B cell (primary cell): ENCODE measurements at regions not wholly inside any gene's neighbourhood (a gene's known extent, or its start where the extent isn't known, plus 50 kb on each side); places are given as distances from the start of the nearest gene placed in this dataset.

Experiments
- ATAC-seq: fragments of 200-7000 bp; cut with Tn5 transposase; one replicate; pipeline ENCODE4 v1.10.0; 2021; ENCODE audit warnings: low read depth, mild to moderate bottlenecking, moderate number of reproducible peaks, moderate library complexity
- CTCF ChIA-PET: fragments of 350-600 bp; sonication (Branson Sonifier 250); formaldehyde crosslinking; loops from one replicate; lab custom pipeline; 2021; ENCODE audit warnings: antibody characterized with exemption, inconsistent platforms; lab: Charles Lee
- POLR2A ChIA-PET: fragments of 350-600 bp; sonication (Branson Sonifier 250); formaldehyde crosslinking; loops from one replicate; lab custom pipeline; 2021; ENCODE audit warnings: antibody characterized with exemption; lab: Charles Lee
- DNase-seq: peaks from one replicate; pipeline ENCODE4 v3.0.0; 2013
- H2AFZ ChIP-seq: 2 replicates; pipeline ENCODE4 v1.6.1; 2012; ENCODE audit warnings: mild to moderate bottlenecking, low read depth, low read length; ENCODE audit not compliant: insufficient read depth, poor library complexity, severe bottlenecking
- H3K27ac ChIP-seq, 2 donors: 1 replicate in 1 of 2; 2 replicates in 1 of 2; pipeline ENCODE4 v1.5.1; 2012 to 2013; ENCODE audit warnings: low read length in 2 of 2, mild to moderate bottlenecking in 2 of 2, moderate library complexity in 1 of 2
- H3K27me3 ChIP-seq, 4 experiments: fragments of 200-600 bp in 1 of 4; sonication (generic) in 1 of 4; replicated peaks in 1 of 4; 1 replicate in 2 of 4; 2 replicates in 2 of 4; pipeline versions ENCODE4 v1.6.1 to v1.7.0; 2013 to 2016; ENCODE audit warnings: low read length in 3 of 4, mild to moderate bottlenecking in 2 of 4, mixed read lengths in 1 of 4, moderate library complexity in 1 of 4; ENCODE audit not compliant: insufficient read depth in 4 of 4, control insufficient read depth in 3 of 4; ENCODE audit errors: control extremely low read depth in 1 of 4
- H3K36me3 ChIP-seq, 2 experiments: replicated peaks in 1 of 2; 1 replicate in 1 of 2; 2 replicates in 1 of 2; pipeline versions ENCODE4 v1.6.1 to v1.7.1; 2013; ENCODE audit warnings: low read length in 1 of 2; ENCODE audit not compliant: insufficient read depth in 2 of 2, control insufficient read depth in 1 of 2; ENCODE audit errors: control extremely low read depth in 1 of 2, extremely low read depth in 1 of 2
- H3K4me1 ChIP-seq, 2 donors: fragments of 200-600 bp in 1 of 2; sonication (generic) in 1 of 2; 1 replicate in 1 of 2; 2 replicates in 1 of 2; pipeline versions ENCODE4 v1.5.1 to v1.6.1; 2013 to 2017; ENCODE audit warnings: low read length in 2 of 2; ENCODE audit not compliant: control insufficient read depth in 2 of 2, insufficient read depth in 2 of 2
- H3K4me2 ChIP-seq: replicated peaks from 2 replicates; pipeline ENCODE3; 2012; ENCODE audit warnings: mild to moderate bottlenecking, low read depth, low read length; ENCODE audit not compliant: poor library complexity, severe bottlenecking
- H3K4me3 ChIP-seq, 5 experiments: fragments of 200-600 bp in 1 of 5; sonication (generic) in 1 of 5; 1 replicate in 3 of 5; 2 replicates in 2 of 5; pipeline versions ENCODE4 v1.5.1 to v1.7.0; 2011 to 2016; ENCODE audit warnings: low read length in 4 of 5, mild to moderate bottlenecking in 4 of 5, low read depth in 2 of 5, control low read depth in 1 of 5, moderate library complexity in 1 of 5; ENCODE audit not compliant: insufficient read depth in 1 of 5; ENCODE audit errors: control extremely low read depth in 1 of 5, extremely low read depth in 1 of 5
- H3K79me2 ChIP-seq: fragments of 200-600 bp; sonication (generic); one replicate; pipeline ENCODE4 v1.6.0; 2016; ENCODE audit warnings: low read length; ENCODE audit not compliant: control insufficient read depth, insufficient read depth
- H3K9ac ChIP-seq: fragments of 200-600 bp; sonication (generic); 2 replicates; pipeline ENCODE4 v1.6.1; 2017; ENCODE audit warnings: mild to moderate bottlenecking, low read length, moderate library complexity
- H3K9me3 ChIP-seq, 3 donors: one replicate each; pipeline versions ENCODE4 v1.6.1 to v1.7.1; 2013; ENCODE audit warnings: low read length in 2 of 3; ENCODE audit not compliant: control insufficient read depth in 2 of 3, insufficient read depth in 1 of 3; ENCODE audit errors: control extremely low read depth in 1 of 3
- H4K20me1 ChIP-seq: 2 replicates; pipeline ENCODE4 v1.6.0; 2012; ENCODE audit warnings: mild to moderate bottlenecking, low read length; ENCODE audit not compliant: insufficient read depth, control insufficient read depth, poor library complexity, severe bottlenecking
- H3K27ac Mint-ChIP-seq: one replicate; pipeline ENCODE4 v1.8.0; 2021; ENCODE audit warnings: mixed read lengths
- H3K27me3 Mint-ChIP-seq: one replicate; pipeline ENCODE4 v1.8.0; 2021; ENCODE audit warnings: mixed read lengths
- H3K4me1 Mint-ChIP-seq: one replicate; pipeline ENCODE4 v1.8.0; 2021; ENCODE audit warnings: mixed read lengths
- H3K4me3 Mint-ChIP-seq: one replicate; pipeline ENCODE4 v1.8.0; 2021; ENCODE audit warnings: mixed read lengths
- H3K9me3 Mint-ChIP-seq: one replicate; pipeline ENCODE4 v1.8.0; 2022; ENCODE audit warnings: mixed read lengths; ENCODE audit not compliant: insufficient read depth
- EZH2 ChIP-seq: IDR thresholded peaks from 2 replicates; pipeline ENCODE4 v1.6.1; 2012; ENCODE audit warnings: borderline replicate concordance, low read depth, mild to moderate bottlenecking, moderate library complexity, low read length; ENCODE audit not compliant: insufficient read depth, poor library complexity, severe bottlenecking
- WGBS: methylation state at CpG from one replicate; pipeline ENCODE4 v1.1.5; 2013; ENCODE audit warnings: missing lambda C conversion rate; ENCODE audit not compliant: insufficient coverage; 5-methylcytosine and 5-hydroxymethylcytosine counted together
- intact Hi-C: fragments of 100-400 bp; cut with micrococcal nuclease; formaldehyde crosslinking; loops from one replicate; pipeline ENCODE4 v1.10.0; 2022
- TF ChIP-seq, protein P1 (sequence below): fragments of 200-600 bp; IDR thresholded peaks from one replicate; pipeline ENCODE4 v1.8.0; 2022; ENCODE audit warnings: antibody characterized with exemption, mild to moderate bottlenecking

GRCh38 chr13:69168436-69168835 is 939.2 kb upstream of the ATXN8OS start:
- POLR2A ChIA-PET: no interaction called here
- Histone ChIP-seq H3K4me3 (no peak overlapping the region), H3K27ac (no peak overlapping the region), H3K4me2 (no peak overlapping the region), H2AFZ (no peak overlapping the region), H3K9me3 (no peaks in the 10 kb centered on the region), H3K27me3 (no peaks in the 10 kb centered on the region), H3K4me1 (no peaks in the 10 kb centered on the region), H3K79me2 (no peaks in the 10 kb centered on the region), H3K9ac (no peak overlapping the region), H3K36me3 (no peaks in the 10 kb centered on the region), H4K20me1 (no peaks in the 10 kb centered on the region)
- 78% methylated on average over 2 of the region's 9 CpGs for WGBS
- no peak overlapping the region for H3K4me3 Mint-ChIP-seq
- no peaks in the 10 kb centered on the region for H3K9me3 Mint-ChIP-seq
- intact Hi-C loops: no loop called here
- no peak overlapping the region for H3K27ac Mint-ChIP-seq
- no peak for ATAC-seq
- H3K4me1 Mint-ChIP-seq: no peaks in the 10 kb centered on the region
- TF ChIP-seq EZH2: no peak
- CTCF ChIA-PET: no interaction called here
- DNase-seq: no peak
- H3K27me3 Mint-ChIP-seq: no peaks in the 10 kb centered on the region

GRCh38 chr13:69155136-69155535 is 952.5 kb upstream of the ATXN8OS start:
- Histone ChIP-seq H4K20me1 (no peaks in the 10 kb centered on the region), H3K27ac (no peak overlapping the region), H3K4me2 (no peak overlapping the region), H3K9ac (no peak overlapping the region), H3K4me1 (no peaks in the 10 kb centered on the region), H3K27me3 (no peaks in the 10 kb centered on the region), H3K79me2 (no peaks in the 10 kb centered on the region), H2AFZ (no peak overlapping the region), H3K4me3 (no peak overlapping the region), H3K9me3 (no peaks in the 10 kb centered on the region), H3K36me3 (no peaks in the 10 kb centered on the region)
- POLR2A ChIA-PET: no interaction called here
- CTCF ChIA-PET: no interaction called here
- DNase-seq (no peak), ATAC-seq (no peak)
- no CpG with 5 or more reads among the region's 2 CpGs for WGBS
- TF ChIP-seq EZH2: no peak
- TF ChIP-seq, protein P1, sequence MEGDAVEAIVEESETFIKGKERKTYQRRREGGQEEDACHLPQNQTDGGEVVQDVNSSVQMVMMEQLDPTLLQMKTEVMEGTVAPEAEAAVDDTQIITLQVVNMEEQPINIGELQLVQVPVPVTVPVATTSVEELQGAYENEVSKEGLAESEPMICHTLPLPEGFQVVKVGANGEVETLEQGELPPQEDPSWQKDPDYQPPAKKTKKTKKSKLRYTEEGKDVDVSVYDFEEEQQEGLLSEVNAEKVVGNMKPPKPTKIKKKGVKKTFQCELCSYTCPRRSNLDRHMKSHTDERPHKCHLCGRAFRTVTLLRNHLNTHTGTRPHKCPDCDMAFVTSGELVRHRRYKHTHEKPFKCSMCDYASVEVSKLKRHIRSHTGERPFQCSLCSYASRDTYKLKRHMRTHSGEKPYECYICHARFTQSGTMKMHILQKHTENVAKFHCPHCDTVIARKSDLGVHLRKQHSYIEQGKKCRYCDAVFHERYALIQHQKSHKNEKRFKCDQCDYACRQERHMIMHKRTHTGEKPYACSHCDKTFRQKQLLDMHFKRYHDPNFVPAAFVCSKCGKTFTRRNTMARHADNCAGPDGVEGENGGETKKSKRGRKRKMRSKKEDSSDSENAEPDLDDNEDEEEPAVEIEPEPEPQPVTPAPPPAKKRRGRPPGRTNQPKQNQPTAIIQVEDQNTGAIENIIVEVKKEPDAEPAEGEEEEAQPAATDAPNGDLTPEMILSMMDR: no peak
- H3K27ac Mint-ChIP-seq: no peak overlapping the region
- intact Hi-C loops: no loop called here
- H3K27me3 Mint-ChIP-seq: no peaks in the 10 kb centered on the region
- H3K4me3 Mint-ChIP-seq: no peak overlapping the region
- H3K9me3 Mint-ChIP-seq: no peaks in the 10 kb centered on the region
- H3K4me1 Mint-ChIP-seq: no peaks in the 10 kb centered on the region
